GM23248 (cell line): ENCODE measurements at regions not wholly inside any gene's neighbourhood (a gene's known extent, or its start where the extent isn't known, plus 50 kb on each side); places are given as distances from the start of the nearest gene placed in this dataset.

Source experiments
- DNase-seq: peaks from one replicate; pipeline ENCODE4 v3.0.0-alpha.2; 2015
- H2AFZ ChIP-seq: fragments of 200-600 bp; sonication (generic); 2 replicates; pipeline ENCODE4 v1.6.1; 2016; ENCODE audit warnings: antibody characterized with exemption
- H3F3A ChIP-seq: fragments of 200-600 bp; sonication (generic); 2 replicates; pipeline ENCODE4 v1.6.1; 2016; ENCODE audit warnings: mild to moderate bottlenecking, antibody characterized with exemption, mixed run types; ENCODE audit not compliant: insufficient read depth
- H3K27ac ChIP-seq: fragments of 200-600 bp; sonication (generic); 2 replicates; pipeline ENCODE4 v1.5.1; 2016; ENCODE audit warnings: mild to moderate bottlenecking
- H3K27me3 ChIP-seq: fragments of 200-600 bp; sonication (generic); replicated peaks from 2 replicates; pipeline ENCODE4 v1.6.1; 2016; ENCODE audit warnings: mild to moderate bottlenecking; ENCODE audit not compliant: insufficient read depth
- H3K36me3 ChIP-seq: fragments of 200-600 bp; sonication (generic); 2 replicates; pipeline ENCODE4 v1.6.1; 2016; ENCODE audit warnings: low read depth, mild to moderate bottlenecking
- H3K4me1 ChIP-seq: fragments of 200-600 bp; sonication (generic); 2 replicates; pipeline ENCODE4 v1.6.1; 2016; ENCODE audit warnings: mild to moderate bottlenecking; ENCODE audit not compliant: insufficient read depth
- H3K4me2 ChIP-seq: fragments of 200-600 bp; sonication (generic); one replicate; pipeline ENCODE4 v1.6.1; 2016; ENCODE audit warnings: mild to moderate bottlenecking; ENCODE audit not compliant: unreplicated experiment
- H3K4me3 ChIP-seq: fragments of 200-600 bp; sonication (generic); 2 replicates; pipeline ENCODE4 v1.5.1; 2016; ENCODE audit warnings: mild to moderate bottlenecking
- H3K79me2 ChIP-seq: fragments of 200-600 bp; sonication (generic); 2 replicates; pipeline ENCODE4 v1.6.1; 2016; ENCODE audit warnings: mild to moderate bottlenecking; ENCODE audit not compliant: insufficient read depth
- H3K9ac ChIP-seq: fragments of 200-600 bp; sonication (generic); 2 replicates; pipeline ENCODE4 v1.6.1; 2016; ENCODE audit warnings: mild to moderate bottlenecking
- H3K9me2 ChIP-seq: fragments of 200-600 bp; sonication (generic); 2 replicates; pipeline ENCODE4 v1.6.1; 2016; ENCODE audit warnings: mixed run types, mild to moderate bottlenecking, moderate library complexity; ENCODE audit not compliant: insufficient read depth
- H3K9me3 ChIP-seq: fragments of 200-600 bp; sonication (generic); one replicate; pipeline ENCODE4 v1.6.1; 2017; ENCODE audit warnings: low read depth
- H4K20me1 ChIP-seq: fragments of 200-600 bp; sonication (generic); 2 replicates; pipeline ENCODE4 v1.6.0; 2016; ENCODE audit not compliant: insufficient read depth
- EZH2 ChIP-seq: fragments of 200-600 bp; sonication (generic); IDR thresholded peaks from 2 replicates; pipeline ENCODE4 v1.6.1; 2018; ENCODE audit warnings: antibody characterized with exemption, mild to moderate bottlenecking; ENCODE audit not compliant: insufficient read depth, poor library complexity, severe bottlenecking
- EZH2phosphoT487 ChIP-seq: fragments of 200-600 bp; sonication (generic); IDR thresholded peaks from 2 replicates; pipeline ENCODE4 v1.6.1; 2018; ENCODE audit warnings: antibody characterized with exemption, moderate library complexity, mild to moderate bottlenecking, low read depth; ENCODE audit not compliant: insufficient read depth
- WGBS, 2 experiments: methylation state at CpG; one replicate each; pipeline ENCODE4 v1.1.6; 2015 to 2017; ENCODE audit warnings: low lambda C conversion rate in 2 of 2, low coverage in 1 of 2; ENCODE audit errors: missing lambda C conversion rate in 2 of 2; 5-methylcytosine and 5-hydroxymethylcytosine counted together
- in situ Hi-C: fragments of 300-500 bp; cut with MboI; formaldehyde crosslinking; loops from 2 replicates; pipeline ENCODE4 v1.15.0; 2020

- no peak for TF ChIP-seq EZH2phosphoT487
- TF ChIP-seq EZH2, result no peak
- Histone ChIP-seq H4K20me1 (no peaks in the 10 kb centered on the region), H3K9me2 (no peaks in the 10 kb centered on the region), H2AFZ (no peak overlapping the region), H3K27ac (no peak overlapping the region), H3F3A (no peaks in the 10 kb centered on the region), H3K4me3 (no peak overlapping the region), H3K9ac (no peak overlapping the region), H3K9me3 (no peaks in the 10 kb centered on the region), H3K4me1 (no peaks in the 10 kb centered on the region), H3K36me3 (no peaks in the 10 kb centered on the region), H3K79me2 (no peaks in the 10 kb centered on the region), H3K27me3 (no peaks in the 10 kb centered on the region), H3K4me2 (no peak overlapping the region)
- WGBS, 2 experiments, result 22 to 23% methylated on average over 4 of the region's 4 CpGs
- in situ Hi-C loops, result no loop called here
- DNase-seq, result no peak
These were observed 2141.0 kb upstream of the AGA start for GRCh38 chr4:179583221-179583620.

GRCh38 chr4:179584101-179584500 lies 2141.9 kb upstream of the AGA start:
- Histone ChIP-seq H3K27me3 (no peaks in the 10 kb centered on the region), H3F3A (no peaks in the 10 kb centered on the region), H3K79me2 (no peaks in the 10 kb centered on the region), H3K27ac (no peak overlapping the region), H3K4me2 (no peak overlapping the region), H3K36me3 (no peaks in the 10 kb centered on the region), H3K9me3 (no peaks in the 10 kb centered on the region), H3K9ac (no peak overlapping the region), H4K20me1 (no peaks in the 10 kb centered on the region), H3K4me1 (no peaks in the 10 kb centered on the region), H3K4me3 (no peak overlapping the region), H3K9me2 (no peaks in the 10 kb centered on the region), H2AFZ (no peak overlapping the region)
- DNase-seq, result no peak
- TF ChIP-seq EZH2phosphoT487 (no peak), EZH2 (no peak)
- in situ Hi-C loops, result no loop called here
- WGBS, 2 experiments, result 13 to 17% methylated on average over 7 of the region's 7 CpGs

- Histone ChIP-seq H3K36me3 (no peaks in the 10 kb centered on the region), H3K9me2 (no peaks in the 10 kb centered on the region), H2AFZ (no peak overlapping the region), H3F3A (no peaks in the 10 kb centered on the region), H3K9ac (no peak overlapping the region), H3K79me2 (no peaks in the 10 kb centered on the region), H3K27me3 (no peaks in the 10 kb centered on the region), H3K4me3 (no peak overlapping the region), H3K9me3 (no peaks in the 10 kb centered on the region), H3K4me2 (no peak overlapping the region), H4K20me1 (no peaks in the 10 kb centered on the region), H3K4me1 (no peaks in the 10 kb centered on the region), H3K27ac (no peak overlapping the region)
- WGBS, 2 experiments, result 36 to 37% methylated on average over 3 of the region's 3 CpGs
- in situ Hi-C loops, result no loop called here
- TF ChIP-seq EZH2 (no peak), EZH2phosphoT487 (no peak)
- DNase-seq, result no peak
These were observed 2143.5 kb upstream of the AGA start for GRCh38 chr4:179585761-179586160.

GRCh38 chr4:179586460-179586859 lies 2144.2 kb upstream of the AGA start:
- no peaks in the 10 kb centered on the region for H3K9me3 ChIP-seq
- H3K27me3 ChIP-seq, result no peaks in the 10 kb centered on the region
- TF ChIP-seq EZH2, result no peak
- no peak for TF ChIP-seq EZH2phosphoT487
- no peaks in the 10 kb centered on the region for H4K20me1 ChIP-seq
- no peak overlapping the region for H3K4me3 ChIP-seq
- no peaks in the 10 kb centered on the region for H3K79me2 ChIP-seq
- no peak overlapping the region for H2AFZ ChIP-seq
- WGBS, 2 experiments, result 31 to 43% methylated on average over 8 of the region's 8 CpGs
- no peak overlapping the region for H3K27ac ChIP-seq
- in situ Hi-C loops, result no loop called here
- H3K4me2 ChIP-seq, result no peak overlapping the region
- H3F3A ChIP-seq, result no peaks in the 10 kb centered on the region
- no peak for DNase-seq
- H3K36me3 ChIP-seq, result no peaks in the 10 kb centered on the region
- H3K9ac ChIP-seq, result no peak overlapping the region
- H3K4me1 ChIP-seq, result no peaks in the 10 kb centered on the region
- H3K9me2 ChIP-seq, result no peaks in the 10 kb centered on the region
